ENCODE measurements at regions not wholly inside any gene's neighbourhood (a gene's known extent, or its start where the extent isn't known, plus 50 kb on each side); places are given as distances from the start of the nearest gene placed in this dataset.

- TF ChIP-seq REST (IDR thresholded peaks at IDR 0.05; ENCODE audit: insufficient read depth in 1 of 2, low read depth in 2 of 2, low read length in 2 of 2) (no peak), SIN3A (IDR thresholded peaks at IDR 0.05; ENCODE audit: borderline replicate concordance, insufficient read depth, low read length) (no peak), POLR2AphosphoS5 (IDR thresholded peaks at IDR 0.05; ENCODE audit: low read depth, low read length) (no peak)
Measured at GRCh38 chr14:65224799-65225198, 122.5 kb upstream of the MAX start.
